Neural cell (in vitro differentiated cells): ENCODE measurements at regions not wholly inside any gene's neighbourhood (a gene's known extent, or its start where the extent isn't known, plus 50 kb on each side); places are given as distances from the start of the nearest gene placed in this dataset.

Source experiments
- EP300 ChIP-seq: fragments of 450-650 bp; conservative IDR thresholded peaks from 2 replicates; pipeline ENCODE4 v1.6.1; 2014; ENCODE audit warnings: antibody characterized with exemption, mild to moderate bottlenecking, moderate library complexity; ENCODE audit not compliant: poor library complexity, severe bottlenecking
- TF ChIP-seq, protein P1 (sequence below): fragments of 450-650 bp; IDR thresholded peaks from 2 replicates; pipeline ENCODE4 v1.5.1; 2014; ENCODE audit warnings: antibody characterized with exemption, mild to moderate bottlenecking, moderate library complexity; ENCODE audit not compliant: poor library complexity, severe bottlenecking

DNA sequence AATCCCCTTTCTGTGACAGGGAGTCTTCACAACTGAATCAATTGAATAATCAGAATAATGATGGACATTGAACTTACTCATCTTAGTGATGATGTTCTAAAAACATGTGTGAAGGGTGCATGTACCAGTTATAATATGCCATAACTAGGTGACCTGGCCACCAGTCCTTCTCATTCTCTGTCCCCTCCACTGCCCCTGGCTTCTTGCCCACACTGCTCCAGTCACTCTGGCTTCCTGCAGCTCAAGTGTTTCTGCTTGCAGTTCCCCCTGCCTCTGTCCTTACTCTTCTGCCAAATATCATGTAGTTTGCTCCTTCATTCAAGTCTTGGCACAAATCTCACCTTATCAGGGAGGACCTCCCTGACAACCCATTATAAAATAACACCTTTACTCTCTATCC is 168.1 kb upstream of the SLC7A11 start:
- TF ChIP-seq, protein P1, sequence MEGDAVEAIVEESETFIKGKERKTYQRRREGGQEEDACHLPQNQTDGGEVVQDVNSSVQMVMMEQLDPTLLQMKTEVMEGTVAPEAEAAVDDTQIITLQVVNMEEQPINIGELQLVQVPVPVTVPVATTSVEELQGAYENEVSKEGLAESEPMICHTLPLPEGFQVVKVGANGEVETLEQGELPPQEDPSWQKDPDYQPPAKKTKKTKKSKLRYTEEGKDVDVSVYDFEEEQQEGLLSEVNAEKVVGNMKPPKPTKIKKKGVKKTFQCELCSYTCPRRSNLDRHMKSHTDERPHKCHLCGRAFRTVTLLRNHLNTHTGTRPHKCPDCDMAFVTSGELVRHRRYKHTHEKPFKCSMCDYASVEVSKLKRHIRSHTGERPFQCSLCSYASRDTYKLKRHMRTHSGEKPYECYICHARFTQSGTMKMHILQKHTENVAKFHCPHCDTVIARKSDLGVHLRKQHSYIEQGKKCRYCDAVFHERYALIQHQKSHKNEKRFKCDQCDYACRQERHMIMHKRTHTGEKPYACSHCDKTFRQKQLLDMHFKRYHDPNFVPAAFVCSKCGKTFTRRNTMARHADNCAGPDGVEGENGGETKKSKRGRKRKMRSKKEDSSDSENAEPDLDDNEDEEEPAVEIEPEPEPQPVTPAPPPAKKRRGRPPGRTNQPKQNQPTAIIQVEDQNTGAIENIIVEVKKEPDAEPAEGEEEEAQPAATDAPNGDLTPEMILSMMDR: no peak
- TF ChIP-seq EP300: no peak
